ENCODE measurements at regions not wholly inside any gene's neighbourhood (a gene's known extent, or its start where the extent isn't known, plus 50 kb on each side); places are given as distances from the start of the nearest gene placed in this dataset.

DNA sequence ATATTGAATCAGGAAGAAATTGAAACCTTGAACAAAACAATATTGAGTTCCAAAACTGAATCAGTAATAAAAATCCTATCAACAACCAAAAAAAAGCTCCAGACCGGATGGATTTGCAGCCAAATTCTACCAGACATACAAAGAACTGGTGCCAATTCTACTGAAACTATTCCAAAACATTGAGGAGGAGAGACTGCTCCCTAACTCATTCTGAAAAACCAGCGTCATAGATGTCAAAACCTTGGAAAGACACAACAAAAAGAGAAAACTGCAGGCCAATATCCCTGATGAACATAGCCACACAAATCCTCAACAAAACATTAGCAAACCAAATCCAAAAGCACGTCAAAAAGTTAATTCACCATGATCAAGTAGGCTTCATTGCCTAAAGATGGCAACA, 353.8 kb downstream of the TMEM135 start:
- H3F3A ChIP-seq (ENCODE audit: insufficient read depth, low read length), result no peaks in the 10 kb centered on the region
- TF ChIP-seq EZH2 (optimal IDR thresholded peaks at IDR 0.05; ENCODE audit: low read depth, low read length), result no peak
- TF ChIP-seq, protein P1, sequence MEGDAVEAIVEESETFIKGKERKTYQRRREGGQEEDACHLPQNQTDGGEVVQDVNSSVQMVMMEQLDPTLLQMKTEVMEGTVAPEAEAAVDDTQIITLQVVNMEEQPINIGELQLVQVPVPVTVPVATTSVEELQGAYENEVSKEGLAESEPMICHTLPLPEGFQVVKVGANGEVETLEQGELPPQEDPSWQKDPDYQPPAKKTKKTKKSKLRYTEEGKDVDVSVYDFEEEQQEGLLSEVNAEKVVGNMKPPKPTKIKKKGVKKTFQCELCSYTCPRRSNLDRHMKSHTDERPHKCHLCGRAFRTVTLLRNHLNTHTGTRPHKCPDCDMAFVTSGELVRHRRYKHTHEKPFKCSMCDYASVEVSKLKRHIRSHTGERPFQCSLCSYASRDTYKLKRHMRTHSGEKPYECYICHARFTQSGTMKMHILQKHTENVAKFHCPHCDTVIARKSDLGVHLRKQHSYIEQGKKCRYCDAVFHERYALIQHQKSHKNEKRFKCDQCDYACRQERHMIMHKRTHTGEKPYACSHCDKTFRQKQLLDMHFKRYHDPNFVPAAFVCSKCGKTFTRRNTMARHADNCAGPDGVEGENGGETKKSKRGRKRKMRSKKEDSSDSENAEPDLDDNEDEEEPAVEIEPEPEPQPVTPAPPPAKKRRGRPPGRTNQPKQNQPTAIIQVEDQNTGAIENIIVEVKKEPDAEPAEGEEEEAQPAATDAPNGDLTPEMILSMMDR (IDR thresholded peaks at IDR 0.05; ENCODE audit: low read length), result no peak
- no peak for TF ChIP-seq EZH2phosphoT487 (IDR thresholded peaks at IDR 0.05; ENCODE audit: low read length)
- H3K4me2 ChIP-seq (ENCODE audit: low read depth, low read length), result no peak overlapping the region
- no peak overlapping the region for H3K27ac ChIP-seq (ENCODE audit: low read length)
- no peaks in the 10 kb centered on the region for H3K9me2 ChIP-seq (replicated peaks; ENCODE audit: insufficient read depth, low read length)
- H3K79me2 ChIP-seq (ENCODE audit: low read length), result no peaks in the 10 kb centered on the region
- no peaks in the 10 kb centered on the region for H3K9me3 ChIP-seq (replicated peaks; ENCODE audit: insufficient read depth, low read length)
- H3K9ac ChIP-seq (ENCODE audit: low read length), result no peak overlapping the region
- no peaks in the 10 kb centered on the region for H4K20me1 ChIP-seq (ENCODE audit: insufficient read depth, low read length)
- no peak overlapping the region for H3K4me3 ChIP-seq (ENCODE audit: low read length)
- no peak overlapping the region for H2AFZ ChIP-seq (ENCODE audit: low read length)
- no peaks in the 10 kb centered on the region for H3K27me3 ChIP-seq (replicated peaks; ENCODE audit: insufficient read depth, low read length)
- no peaks in the 10 kb centered on the region for H3K4me1 ChIP-seq (ENCODE audit: low read length)
- H3K36me3 ChIP-seq (replicated peaks; ENCODE audit: insufficient read depth, low read length), result no peaks in the 10 kb centered on the region
- DNase-seq, result no peak

DNA sequence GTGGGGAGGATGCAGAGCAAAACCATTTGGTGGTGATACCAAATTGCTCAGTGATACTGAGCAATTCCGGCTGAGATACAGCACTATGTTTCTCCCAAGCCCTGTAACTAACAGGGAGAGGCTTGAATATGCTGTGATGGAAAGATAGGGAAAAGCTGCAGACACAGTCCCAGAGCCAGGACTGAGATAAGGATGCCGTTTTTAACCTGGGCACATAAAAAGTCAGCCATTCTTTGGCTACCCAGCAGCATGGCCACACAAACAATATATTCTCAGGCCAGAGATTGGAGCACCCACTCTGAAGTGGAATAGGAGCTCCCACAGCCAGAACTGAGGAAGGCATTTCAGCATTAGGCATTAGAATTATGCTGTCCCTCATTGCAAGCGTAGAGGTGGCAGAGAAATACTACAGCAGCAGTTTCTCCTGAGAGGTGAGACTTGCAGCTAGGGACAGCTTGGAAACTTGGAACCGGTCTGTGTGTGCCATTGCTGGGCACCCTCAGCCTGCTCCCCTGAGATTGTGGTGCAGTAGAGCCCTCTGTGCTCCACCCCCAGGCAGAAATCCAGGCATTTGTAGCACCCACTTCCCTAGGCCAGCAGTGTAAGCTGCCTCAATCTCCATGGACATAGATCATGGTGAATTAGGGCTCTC, 346.5 kb downstream of the TMEM135 start:
- TF ChIP-seq EZH2 (optimal IDR thresholded peaks at IDR 0.05; ENCODE audit: low read depth, low read length) (no peak), EZH2phosphoT487 (IDR thresholded peaks at IDR 0.05; ENCODE audit: low read length) (no peak)
- TF ChIP-seq, protein P1 (IDR thresholded peaks at IDR 0.05; ENCODE audit: low read length), result no peak

DNA sequence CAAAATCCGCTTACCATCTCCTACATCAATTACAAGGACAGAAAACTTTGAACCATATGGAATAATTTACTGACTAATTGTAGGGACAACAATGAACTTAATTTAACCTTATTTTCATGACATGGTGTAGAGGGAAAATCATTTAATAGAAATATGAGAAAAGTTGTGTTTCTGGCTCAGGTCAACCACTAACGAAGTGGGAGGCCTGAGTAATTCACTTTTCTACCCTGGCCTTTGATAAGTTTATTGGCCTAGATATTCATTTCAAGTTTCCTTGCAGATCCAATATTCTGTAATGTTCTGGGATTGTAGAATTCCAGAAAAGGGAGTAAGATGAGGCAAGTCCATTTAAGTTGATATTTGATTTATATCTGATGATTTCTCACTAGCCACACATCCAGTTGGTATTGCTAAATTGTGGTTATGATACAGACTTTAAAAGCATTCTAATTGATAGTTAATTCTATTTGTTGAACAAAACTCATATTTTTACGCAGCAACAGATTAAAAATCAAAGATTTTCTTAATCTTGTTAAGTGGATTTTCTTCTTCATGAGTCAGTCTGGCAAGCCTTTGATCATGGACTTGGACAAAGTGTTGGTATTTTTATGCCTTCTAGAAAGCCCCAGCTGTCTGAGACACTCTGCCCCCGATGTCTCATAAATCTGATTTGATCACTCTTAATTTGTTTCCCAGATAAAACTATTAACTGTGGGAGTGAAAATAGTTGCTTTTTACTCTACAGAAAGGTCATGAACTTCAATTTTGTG, 336.5 kb downstream of the TMEM135 start:
- no peaks in the 10 kb centered on the region for H3K4me1 ChIP-seq (ENCODE audit: low read length)
- no peak overlapping the region for H3K4me3 ChIP-seq (ENCODE audit: low read length)
- H3K27ac ChIP-seq (ENCODE audit: low read length), result no peak overlapping the region
- H3F3A ChIP-seq (ENCODE audit: insufficient read depth, low read length), result no peaks in the 10 kb centered on the region
- H3K36me3 ChIP-seq (replicated peaks; ENCODE audit: insufficient read depth, low read length), result no peaks in the 10 kb centered on the region
- no peak for DNase-seq
- no peak overlapping the region for H3K9ac ChIP-seq (ENCODE audit: low read length)
- H3K9me2 ChIP-seq (replicated peaks; ENCODE audit: insufficient read depth, low read length), result no peaks in the 10 kb centered on the region
- no peaks in the 10 kb centered on the region for H3K79me2 ChIP-seq (ENCODE audit: low read length)
- no peak overlapping the region for H3K4me2 ChIP-seq (ENCODE audit: low read depth, low read length)
- H2AFZ ChIP-seq (ENCODE audit: low read length), result no peak overlapping the region
- H3K9me3 ChIP-seq (replicated peaks; ENCODE audit: insufficient read depth, low read length), result no peaks in the 10 kb centered on the region
- no peaks in the 10 kb centered on the region for H4K20me1 ChIP-seq (ENCODE audit: insufficient read depth, low read length)
- H3K27me3 ChIP-seq (replicated peaks; ENCODE audit: insufficient read depth, low read length), result no peaks in the 10 kb centered on the region
- TF ChIP-seq, protein P1 (IDR thresholded peaks at IDR 0.05; ENCODE audit: low read length), result no peak
- TF ChIP-seq EZH2phosphoT487 (IDR thresholded peaks at IDR 0.05; ENCODE audit: low read length) (no peak), EZH2 (optimal IDR thresholded peaks at IDR 0.05; ENCODE audit: low read depth, low read length) (no peak)

More for the DNA sequence above, 346.5 kb downstream of the TMEM135 start:
- Histone ChIP-seq H3K9me2 (replicated peaks; ENCODE audit: insufficient read depth, low read length) (no peaks in the 10 kb centered on the region), H3K27me3 (replicated peaks; ENCODE audit: insufficient read depth, low read length) (no peaks in the 10 kb centered on the region), H3F3A (ENCODE audit: insufficient read depth, low read length) (no peaks in the 10 kb centered on the region), H3K27ac (ENCODE audit: low read length) (no peak overlapping the region), H3K79me2 (ENCODE audit: low read length) (no peaks in the 10 kb centered on the region), H4K20me1 (ENCODE audit: insufficient read depth, low read length) (no peaks in the 10 kb centered on the region), H3K4me2 (ENCODE audit: low read depth, low read length) (no peak overlapping the region), H2AFZ (ENCODE audit: low read length) (no peak overlapping the region), H3K4me1 (ENCODE audit: low read length) (no peaks in the 10 kb centered on the region), H3K9me3 (replicated peaks; ENCODE audit: insufficient read depth, low read length) (no peaks in the 10 kb centered on the region), H3K36me3 (replicated peaks; ENCODE audit: insufficient read depth, low read length) (no peaks in the 10 kb centered on the region), H3K4me3 (ENCODE audit: low read length) (no peak overlapping the region), H3K9ac (ENCODE audit: low read length) (no peak overlapping the region)
- DNase-seq, result no peak

All from MM.1S (cell line).